ENCODE measurements at regions not wholly inside any gene's neighbourhood (a gene's known extent, or its start where the extent isn't known, plus 50 kb on each side); places are given as distances from the start of the nearest gene placed in this dataset.
"Not testable (repeated sequence)": the region's sequence is repeated elsewhere in the genome, so short reads cannot be mapped to it uniquely, and the experiment has no call there.

GRCh38 chr13:22855926-22856325 is 324.9 kb upstream of the SGCG start:
- H3K27ac ChIP-seq (ENCODE audit: low read depth in 1 of 2, low read length in 1 of 2), result no peak overlapping the region
- WGBS, result 88% methylated on average over 2 of the region's 2 CpGs
- H3K36me3 ChIP-seq (ENCODE audit: control insufficient read depth in 2 of 2, insufficient read depth in 2 of 2, low read length in 1 of 2), result no peaks in the 10 kb centered on the region
- H3K4me3 ChIP-seq (ENCODE audit: low read length in 2 of 2), result no peak overlapping the region
- no peaks in the 10 kb centered on the region for H3K27me3 ChIP-seq (ENCODE audit: control insufficient read depth in 2 of 2, insufficient read depth in 1 of 2, low read length in 1 of 2)
- no peaks in the 10 kb centered on the region for H3K4me1 ChIP-seq (ENCODE audit: control insufficient read depth in 2 of 2, insufficient read depth in 2 of 2, low read length in 2 of 2)
- no peak for DNase-seq (ENCODE audit: low read depth in 6 of 9, low spot score in 9 of 9)
- no peaks in the 10 kb centered on the region for H3K9me3 ChIP-seq (ENCODE audit: control insufficient read depth in 2 of 2, insufficient read depth in 1 of 2, low read length in 1 of 2)

- not testable (repeated sequence) for H3K36me3 ChIP-seq (ENCODE audit: control insufficient read depth in 2 of 2, insufficient read depth in 2 of 2, low read length in 1 of 2); DNase-seq (ENCODE audit: low read depth in 6 of 9, low spot score in 9 of 9); H3K4me1 ChIP-seq (ENCODE audit: control insufficient read depth in 2 of 2, insufficient read depth in 2 of 2, low read length in 2 of 2); H3K4me3 ChIP-seq (ENCODE audit: low read length in 2 of 2); H3K27me3 ChIP-seq (ENCODE audit: control insufficient read depth in 2 of 2, insufficient read depth in 1 of 2, low read length in 1 of 2); H3K9me3 ChIP-seq (ENCODE audit: control insufficient read depth in 2 of 2, insufficient read depth in 1 of 2, low read length in 1 of 2); H3K27ac ChIP-seq (ENCODE audit: low read depth in 1 of 2, low read length in 1 of 2)
- 97% methylated on average over 24 of the region's 32 CpGs for WGBS
Measured at GRCh38 chr13:22858980-22859379, 321.8 kb upstream of the SGCG start.

DNA sequence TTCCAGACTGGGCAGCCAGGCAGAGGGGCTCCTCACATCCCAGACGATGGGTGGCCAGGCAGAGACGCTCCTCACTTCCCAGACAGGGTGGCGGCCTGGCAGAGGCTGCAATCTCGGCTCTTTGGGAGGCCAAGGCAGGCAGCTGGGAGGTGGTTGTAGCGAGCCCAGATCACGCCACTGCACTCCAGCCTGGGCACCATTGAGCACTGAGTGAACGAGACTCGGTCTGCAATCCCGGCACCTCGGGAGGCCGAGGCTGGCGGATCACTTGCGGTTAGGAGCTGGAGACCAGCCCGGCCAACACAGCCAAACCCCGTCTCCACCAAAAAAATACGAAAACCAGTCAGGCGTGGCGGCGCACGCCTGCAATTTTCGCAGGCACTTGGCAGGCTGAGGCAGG is 321.4 kb upstream of the SGCG start:
- not testable (repeated sequence) for H3K27ac ChIP-seq (ENCODE audit: low read depth in 1 of 2, low read length in 1 of 2); H3K4me1 ChIP-seq (ENCODE audit: control insufficient read depth in 2 of 2, insufficient read depth in 2 of 2, low read length in 2 of 2); H3K4me3 ChIP-seq (ENCODE audit: low read length in 2 of 2); H3K9me3 ChIP-seq (ENCODE audit: control insufficient read depth in 2 of 2, insufficient read depth in 1 of 2, low read length in 1 of 2); H3K36me3 ChIP-seq (ENCODE audit: control insufficient read depth in 2 of 2, insufficient read depth in 2 of 2, low read length in 1 of 2); H3K27me3 ChIP-seq (ENCODE audit: control insufficient read depth in 2 of 2, insufficient read depth in 1 of 2, low read length in 1 of 2); DNase-seq (ENCODE audit: low read depth in 6 of 9, low spot score in 9 of 9)
- 95% methylated on average over 21 of the region's 21 CpGs for WGBS

DNA sequence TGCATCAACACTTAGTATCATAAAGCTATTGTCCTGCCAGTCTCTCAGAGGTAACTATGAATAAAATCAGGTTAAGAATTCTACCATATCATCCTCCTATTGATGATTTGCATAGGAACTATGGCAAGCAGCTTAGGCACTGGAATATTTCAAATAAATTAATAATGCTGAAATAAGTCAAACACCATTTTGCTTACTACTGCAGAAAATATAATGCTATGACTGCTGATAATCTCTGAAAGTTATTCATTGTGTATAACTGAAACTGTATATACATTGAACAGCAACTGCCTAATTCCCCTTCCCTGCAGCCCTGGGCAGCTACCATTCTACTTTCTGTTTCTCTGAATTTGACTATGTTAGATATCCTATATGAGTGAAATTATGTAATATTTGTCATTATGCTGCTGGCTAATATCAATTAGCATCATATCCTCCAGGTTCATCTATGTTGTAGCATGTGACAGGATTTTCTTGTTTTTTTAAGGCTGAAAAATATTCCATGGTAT is 318.8 kb upstream of the SGCG start:
- DNase-seq (ENCODE audit: low read depth in 6 of 9, low spot score in 9 of 9), result no peak
- Histone ChIP-seq H3K4me1 (ENCODE audit: control insufficient read depth in 2 of 2, insufficient read depth in 2 of 2, low read length in 2 of 2) (no peaks in the 10 kb centered on the region), H3K9me3 (ENCODE audit: control insufficient read depth in 2 of 2, insufficient read depth in 1 of 2, low read length in 1 of 2) (no peaks in the 10 kb centered on the region), H3K4me3 (ENCODE audit: low read length in 2 of 2) (no peak overlapping the region), H3K27ac (ENCODE audit: low read depth in 1 of 2, low read length in 1 of 2) (no peak overlapping the region), H3K36me3 (ENCODE audit: control insufficient read depth in 2 of 2, insufficient read depth in 2 of 2, low read length in 1 of 2) (no peaks in the 10 kb centered on the region), H3K27me3 (ENCODE audit: control insufficient read depth in 2 of 2, insufficient read depth in 1 of 2, low read length in 1 of 2) (no peaks in the 10 kb centered on the region)

GRCh38 chr13:22862478-22862877 is 318.3 kb upstream of the SGCG start:
- H3K9me3 ChIP-seq (ENCODE audit: control insufficient read depth in 2 of 2, insufficient read depth in 1 of 2, low read length in 1 of 2), result no peaks in the 10 kb centered on the region
- H3K27ac ChIP-seq (ENCODE audit: low read depth in 1 of 2, low read length in 1 of 2), result no peak overlapping the region
- no peak overlapping the region for H3K4me3 ChIP-seq (ENCODE audit: low read length in 2 of 2)
- H3K4me1 ChIP-seq (ENCODE audit: control insufficient read depth in 2 of 2, insufficient read depth in 2 of 2, low read length in 2 of 2), result no peaks in the 10 kb centered on the region
- H3K36me3 ChIP-seq (ENCODE audit: control insufficient read depth in 2 of 2, insufficient read depth in 2 of 2, low read length in 1 of 2), result no peaks in the 10 kb centered on the region
- DNase-seq (ENCODE audit: low read depth in 6 of 9, low spot score in 9 of 9), result no peak
- no peaks in the 10 kb centered on the region for H3K27me3 ChIP-seq (ENCODE audit: control insufficient read depth in 2 of 2, insufficient read depth in 1 of 2, low read length in 1 of 2)

- 99% methylated on average over 9 of the region's 9 CpGs for WGBS
- no peaks in the 10 kb centered on the region for H3K27me3 ChIP-seq (ENCODE audit: control insufficient read depth in 2 of 2, insufficient read depth in 1 of 2, low read length in 1 of 2)
- H3K27ac ChIP-seq (ENCODE audit: low read depth in 1 of 2, low read length in 1 of 2), result no peak overlapping the region
- no peaks in the 10 kb centered on the region for H3K36me3 ChIP-seq (ENCODE audit: control insufficient read depth in 2 of 2, insufficient read depth in 2 of 2, low read length in 1 of 2)
- no peak overlapping the region for H3K4me3 ChIP-seq (ENCODE audit: low read length in 2 of 2)
- H3K9me3 ChIP-seq (ENCODE audit: control insufficient read depth in 2 of 2, insufficient read depth in 1 of 2, low read length in 1 of 2), result no peaks in the 10 kb centered on the region
- H3K4me1 ChIP-seq (ENCODE audit: control insufficient read depth in 2 of 2, insufficient read depth in 2 of 2, low read length in 2 of 2), result no peaks in the 10 kb centered on the region
- no peak for DNase-seq (ENCODE audit: low read depth in 6 of 9, low spot score in 9 of 9)
Measured at GRCh38 chr13:22866221-22866620, 314.6 kb upstream of the SGCG start.

DNA sequence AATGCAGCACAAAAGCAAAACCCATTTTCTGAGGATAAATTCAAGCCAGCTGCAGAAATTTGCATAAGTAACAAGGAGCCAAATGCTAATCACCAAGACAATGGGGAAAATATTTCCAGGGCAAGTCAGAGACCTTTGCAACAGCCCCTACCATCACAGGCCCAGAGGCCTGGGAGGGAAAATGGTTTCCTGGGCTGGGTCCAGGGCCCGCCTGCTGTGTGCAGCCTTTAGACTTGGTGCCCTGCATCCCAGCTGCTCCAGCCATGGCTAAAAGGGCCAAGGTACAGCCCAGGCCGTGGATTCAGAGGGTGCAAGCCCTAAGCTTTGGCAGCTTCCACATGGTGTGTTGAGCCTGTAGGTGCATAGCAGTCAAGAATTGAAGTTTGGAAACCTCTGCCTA is 309.5 kb upstream of the SGCG start:
- no peak overlapping the region for H3K4me3 ChIP-seq (ENCODE audit: low read length in 2 of 2)
- no peaks in the 10 kb centered on the region for H3K9me3 ChIP-seq (ENCODE audit: control insufficient read depth in 2 of 2, insufficient read depth in 1 of 2, low read length in 1 of 2)
- H3K27me3 ChIP-seq (ENCODE audit: control insufficient read depth in 2 of 2, insufficient read depth in 1 of 2, low read length in 1 of 2), result no peaks in the 10 kb centered on the region
- WGBS, result 86% methylated on average over 2 of the region's 2 CpGs
- no peak overlapping the region for H3K27ac ChIP-seq (ENCODE audit: low read depth in 1 of 2, low read length in 1 of 2)
- no peaks in the 10 kb centered on the region for H3K4me1 ChIP-seq (ENCODE audit: control insufficient read depth in 2 of 2, insufficient read depth in 2 of 2, low read length in 2 of 2)
- no peak for DNase-seq (ENCODE audit: low read depth in 6 of 9, low spot score in 9 of 9)
- no peaks in the 10 kb centered on the region for H3K36me3 ChIP-seq (ENCODE audit: control insufficient read depth in 2 of 2, insufficient read depth in 2 of 2, low read length in 1 of 2)

DNA sequence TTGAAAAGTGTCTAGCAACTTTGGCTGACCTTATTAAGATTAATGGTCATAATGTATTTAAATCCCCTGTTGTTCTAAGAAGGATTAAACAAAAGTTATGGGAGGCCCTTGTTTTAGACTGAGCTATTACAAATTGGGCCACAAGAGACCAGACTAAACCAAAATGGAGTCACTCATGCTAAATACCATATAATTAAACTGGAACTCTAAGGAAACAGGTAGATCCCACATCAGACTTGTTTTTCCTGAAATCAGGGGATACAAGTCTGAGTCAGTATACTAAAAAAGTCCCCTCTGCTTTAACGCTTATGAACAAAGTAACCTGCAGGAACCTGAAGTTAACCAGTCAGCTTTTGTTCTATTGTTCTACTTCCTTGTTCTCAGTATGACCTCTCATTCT is 305.9 kb upstream of the SGCG start:
- Histone ChIP-seq H3K9me3 (ENCODE audit: control insufficient read depth in 2 of 2, insufficient read depth in 1 of 2, low read length in 1 of 2) (no peaks in the 10 kb centered on the region), H3K4me1 (ENCODE audit: control insufficient read depth in 2 of 2, insufficient read depth in 2 of 2, low read length in 2 of 2) (no peaks in the 10 kb centered on the region), H3K27ac (ENCODE audit: low read depth in 1 of 2, low read length in 1 of 2) (no peak overlapping the region), H3K4me3 (ENCODE audit: low read length in 2 of 2) (no peak overlapping the region), H3K36me3 (ENCODE audit: control insufficient read depth in 2 of 2, insufficient read depth in 2 of 2, low read length in 1 of 2) (no peaks in the 10 kb centered on the region), H3K27me3 (ENCODE audit: control insufficient read depth in 2 of 2, insufficient read depth in 1 of 2, low read length in 1 of 2) (no peaks in the 10 kb centered on the region)
- no peak for DNase-seq (ENCODE audit: low read depth in 6 of 9, low spot score in 9 of 9)
- 92% methylated on average over 1 of the region's 1 CpG for WGBS

GRCh38 chr13:22877421-22877820 is 303.4 kb upstream of the SGCG start:
- DNase-seq (ENCODE audit: low read depth in 6 of 9, low spot score in 9 of 9), result no peak
- no peaks in the 10 kb centered on the region for H3K36me3 ChIP-seq (ENCODE audit: control insufficient read depth in 2 of 2, insufficient read depth in 2 of 2, low read length in 1 of 2)
- WGBS, result 97% methylated on average over 4 of the region's 4 CpGs
- H3K4me1 ChIP-seq (ENCODE audit: control insufficient read depth in 2 of 2, insufficient read depth in 2 of 2, low read length in 2 of 2), result no peaks in the 10 kb centered on the region
- no peak overlapping the region for H3K27ac ChIP-seq (ENCODE audit: low read depth in 1 of 2, low read length in 1 of 2)
- H3K9me3 ChIP-seq (ENCODE audit: control insufficient read depth in 2 of 2, insufficient read depth in 1 of 2, low read length in 1 of 2), result no peaks in the 10 kb centered on the region
- no peaks in the 10 kb centered on the region for H3K27me3 ChIP-seq (ENCODE audit: control insufficient read depth in 2 of 2, insufficient read depth in 1 of 2, low read length in 1 of 2)
- no peak overlapping the region for H3K4me3 ChIP-seq (ENCODE audit: low read length in 2 of 2)
